ENCODE measurements at regions not wholly inside any gene's neighbourhood (a gene's known extent, or its start where the extent isn't known, plus 50 kb on each side); places are given as distances from the start of the nearest gene placed in this dataset.

DNA sequence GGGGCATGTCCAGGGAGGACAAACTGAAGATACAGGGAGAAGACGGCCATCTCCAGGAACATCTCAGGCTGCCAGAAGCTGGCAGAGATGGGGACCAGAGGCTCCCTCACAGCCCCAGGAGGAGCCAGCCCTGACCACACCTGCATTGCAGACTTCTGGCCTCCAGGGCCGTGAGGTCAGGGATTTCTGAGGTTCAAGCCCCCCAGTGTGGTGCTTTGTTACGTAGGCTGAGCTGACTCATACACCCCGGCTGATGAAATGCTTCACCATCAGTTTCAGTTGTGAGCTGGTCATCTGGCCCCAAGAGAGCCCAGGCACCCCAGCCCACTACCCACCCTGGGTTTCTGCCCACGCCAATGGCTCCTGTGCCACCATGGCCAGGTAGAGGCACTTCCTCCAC is 106.4 kb downstream of the SIK1 start:
- H3K4me1 Mint-ChIP-seq (ENCODE audit: low read depth): no peaks in the 10 kb centered on the region
- no peak overlapping the region for H3K27ac Mint-ChIP-seq
- no peaks in the 10 kb centered on the region for H3K9me3 Mint-ChIP-seq
- H3K27me3 Mint-ChIP-seq: peaks cover 2% of the 10 kb centered on the region
- H3K36me3 Mint-ChIP-seq (ENCODE audit: low read depth): no peaks in the 10 kb centered on the region
- DNase-seq: no peak
- no peak overlapping the region for H3K4me3 Mint-ChIP-seq

DNA sequence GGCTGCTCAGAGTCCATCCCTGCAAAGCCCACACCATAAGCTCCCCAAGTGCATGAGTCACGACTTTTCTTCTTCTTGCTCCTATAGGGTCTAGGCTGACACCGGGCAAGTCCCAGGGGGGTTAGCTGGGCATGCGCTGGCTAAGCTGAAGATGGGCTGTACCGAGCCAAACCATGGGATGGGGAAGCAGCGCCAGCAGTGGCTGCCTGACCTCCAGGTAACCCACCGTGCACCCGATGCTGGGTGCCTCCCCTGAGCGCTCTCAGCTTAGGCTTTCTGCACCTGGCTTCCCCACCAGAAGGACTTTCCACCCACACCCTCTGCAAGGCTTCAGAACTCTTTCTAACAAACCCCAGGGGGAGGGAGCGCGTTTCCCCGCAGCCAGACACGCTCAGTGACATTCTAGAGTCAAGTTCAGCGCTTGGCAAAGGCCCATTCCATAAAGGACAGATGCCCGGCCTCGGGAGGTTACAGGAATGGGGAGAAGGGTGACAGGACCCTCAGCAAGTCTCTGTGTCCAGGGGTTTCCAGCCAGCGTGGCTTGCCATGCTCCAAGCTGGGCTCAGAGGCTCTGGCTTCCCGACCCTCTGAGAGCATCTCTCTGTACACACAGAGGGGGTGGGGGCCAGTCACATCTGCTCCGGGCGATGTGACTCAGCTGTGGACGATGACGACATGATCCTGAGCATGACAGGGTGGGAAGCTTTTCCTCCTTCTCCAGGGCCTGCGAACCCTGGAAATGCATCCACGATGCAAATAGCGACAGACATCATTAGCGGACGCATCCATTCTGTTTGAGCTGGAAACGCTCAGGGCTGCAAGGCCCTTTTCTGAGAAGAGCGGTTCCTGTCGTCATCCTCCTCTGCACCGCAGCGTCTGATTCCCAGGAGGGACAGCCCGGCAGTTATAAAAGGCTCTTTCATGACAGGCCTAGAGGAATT is 107.8 kb downstream of the SIK1 start:
- Mint-ChIP-seq H3K36me3 (ENCODE audit: low read depth) (no peaks in the 10 kb centered on the region), H3K27me3 (peaks cover 10% of the 10 kb centered on the region), H3K4me1 (ENCODE audit: low read depth) (no peaks in the 10 kb centered on the region), H3K9me3 (no peaks in the 10 kb centered on the region), H3K4me3 (no peak overlapping the region), H3K27ac (no peak overlapping the region)
- DNase-seq: no peak

DNA sequence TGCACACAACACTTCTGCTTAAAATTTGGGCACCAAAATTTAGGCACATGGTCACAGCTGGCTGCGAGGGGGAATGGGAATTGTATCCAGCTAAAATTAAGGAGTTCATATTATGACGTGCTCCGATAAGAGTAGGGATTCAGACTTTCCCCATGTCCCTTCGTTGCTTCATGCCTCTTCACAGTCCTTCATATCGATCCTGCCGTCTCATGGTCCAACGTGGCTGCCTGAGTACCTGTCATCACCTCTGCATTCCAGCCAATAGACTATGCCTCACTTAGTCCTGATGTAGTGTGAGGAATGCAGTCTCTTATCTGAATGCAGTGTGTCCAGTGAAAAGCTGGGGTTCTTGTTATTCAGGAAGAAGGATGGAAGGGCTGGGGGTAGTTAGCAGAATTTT is 108.6 kb downstream of the SIK1 start:
- H3K4me1 Mint-ChIP-seq (ENCODE audit: low read depth): no peaks in the 10 kb centered on the region
- H3K27ac Mint-ChIP-seq: no peak overlapping the region

DNA sequence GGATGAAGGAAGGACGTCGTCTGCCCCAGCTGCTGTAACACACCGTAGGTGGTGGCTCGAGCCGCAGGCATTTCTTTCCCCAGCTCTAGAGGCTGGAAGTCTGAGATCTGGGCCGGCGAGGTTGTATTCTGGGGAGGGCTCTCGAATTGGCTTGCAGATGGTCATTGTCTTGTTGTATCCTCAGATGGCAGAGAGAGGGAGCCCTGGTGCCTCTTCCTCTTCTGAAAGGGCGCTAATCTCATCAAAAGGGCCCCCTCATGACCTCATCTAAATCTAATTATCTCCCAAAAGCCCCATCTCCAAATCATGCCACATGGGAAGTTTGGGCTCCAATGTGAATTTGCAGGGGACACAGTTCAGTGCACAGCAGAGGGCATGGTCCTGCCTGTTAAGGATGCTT is 109.0 kb downstream of the SIK1 start:
- Mint-ChIP-seq H3K36me3 (ENCODE audit: low read depth) (no peaks in the 10 kb centered on the region), H3K27ac (no peak overlapping the region), H3K4me1 (ENCODE audit: low read depth) (no peaks in the 10 kb centered on the region), H3K4me3 (no peak overlapping the region), H3K27me3 (peaks cover 10% of the 10 kb centered on the region), H3K9me3 (no peaks in the 10 kb centered on the region)
- no peak for DNase-seq

More for the DNA sequence above, 108.6 kb downstream of the SIK1 start:
- no peak for DNase-seq
- peaks cover 10% of the 10 kb centered on the region for H3K27me3 Mint-ChIP-seq
- no peaks in the 10 kb centered on the region for H3K36me3 Mint-ChIP-seq (ENCODE audit: low read depth)
- no peaks in the 10 kb centered on the region for H3K9me3 Mint-ChIP-seq
- H3K4me3 Mint-ChIP-seq: no peak overlapping the region

DNA sequence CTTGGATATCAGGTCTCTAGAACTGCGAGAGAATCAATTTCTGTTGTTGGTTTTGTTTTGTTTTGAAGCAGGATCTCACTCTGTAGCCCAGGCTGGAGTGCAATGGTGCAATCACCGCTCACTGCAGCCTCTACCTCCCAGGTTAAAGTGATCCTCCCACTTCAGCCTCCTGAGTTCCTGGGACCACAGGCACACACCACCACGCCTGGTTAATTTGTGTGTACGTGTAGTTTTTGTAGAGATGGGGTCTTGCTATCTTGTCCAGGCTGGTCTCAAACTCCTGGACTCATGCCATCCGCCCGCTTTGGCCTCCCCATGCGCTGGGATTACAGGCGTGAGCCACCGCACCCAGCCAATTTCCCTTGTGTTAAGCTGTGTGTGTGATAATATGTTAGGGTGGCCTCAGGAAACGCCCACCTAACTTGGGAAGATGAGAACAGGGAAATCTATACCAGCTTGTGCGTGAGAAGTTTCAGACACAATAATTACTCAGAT is 109.6 kb downstream of the SIK1 start:
- Mint-ChIP-seq H3K4me1 (ENCODE audit: low read depth) (no peaks in the 10 kb centered on the region), H3K27ac (no peak overlapping the region), H3K27me3 (peaks cover 10% of the 10 kb centered on the region), H3K9me3 (no peaks in the 10 kb centered on the region), H3K4me3 (no peak overlapping the region), H3K36me3 (ENCODE audit: low read depth) (no peaks in the 10 kb centered on the region)
- DNase-seq: no peak

DNA sequence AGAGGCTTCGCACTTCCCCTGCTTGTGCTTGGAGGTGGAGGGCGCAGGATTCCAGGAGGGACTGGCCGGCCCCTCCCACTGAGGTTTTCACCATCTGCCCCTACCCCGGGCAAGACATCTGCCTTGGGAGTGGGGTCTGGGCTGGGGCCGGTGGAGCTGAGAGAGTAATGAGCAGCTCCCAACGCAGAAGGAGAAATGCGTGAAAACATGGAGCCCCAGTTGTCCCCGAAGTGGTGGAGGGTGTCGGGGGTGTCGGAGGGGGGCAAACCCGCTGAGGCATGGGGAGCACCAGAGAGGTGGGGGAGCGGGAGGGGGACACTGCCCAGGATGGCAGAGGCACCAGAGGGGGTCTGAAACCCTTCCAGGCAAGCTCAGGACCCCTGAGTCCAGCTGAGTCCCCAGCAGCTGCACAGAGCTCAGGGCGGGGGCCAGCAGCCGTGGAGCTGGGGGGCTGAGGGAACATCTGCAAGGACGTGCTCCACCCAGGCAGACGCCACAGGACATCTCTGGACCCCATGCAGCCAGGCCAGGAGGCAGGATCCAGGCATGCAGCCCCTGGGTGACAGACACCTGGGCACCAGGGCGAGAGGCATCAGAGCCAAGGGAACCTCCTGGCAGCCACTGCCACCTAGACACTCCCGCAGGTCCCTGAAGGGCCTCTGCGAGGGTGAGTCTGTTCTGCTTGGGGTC is 110.6 kb downstream of the SIK1 start:
- Mint-ChIP-seq H3K9me3 (no peaks in the 10 kb centered on the region), H3K27me3 (peaks cover 10% of the 10 kb centered on the region), H3K4me3 (no peak overlapping the region)

DNA sequence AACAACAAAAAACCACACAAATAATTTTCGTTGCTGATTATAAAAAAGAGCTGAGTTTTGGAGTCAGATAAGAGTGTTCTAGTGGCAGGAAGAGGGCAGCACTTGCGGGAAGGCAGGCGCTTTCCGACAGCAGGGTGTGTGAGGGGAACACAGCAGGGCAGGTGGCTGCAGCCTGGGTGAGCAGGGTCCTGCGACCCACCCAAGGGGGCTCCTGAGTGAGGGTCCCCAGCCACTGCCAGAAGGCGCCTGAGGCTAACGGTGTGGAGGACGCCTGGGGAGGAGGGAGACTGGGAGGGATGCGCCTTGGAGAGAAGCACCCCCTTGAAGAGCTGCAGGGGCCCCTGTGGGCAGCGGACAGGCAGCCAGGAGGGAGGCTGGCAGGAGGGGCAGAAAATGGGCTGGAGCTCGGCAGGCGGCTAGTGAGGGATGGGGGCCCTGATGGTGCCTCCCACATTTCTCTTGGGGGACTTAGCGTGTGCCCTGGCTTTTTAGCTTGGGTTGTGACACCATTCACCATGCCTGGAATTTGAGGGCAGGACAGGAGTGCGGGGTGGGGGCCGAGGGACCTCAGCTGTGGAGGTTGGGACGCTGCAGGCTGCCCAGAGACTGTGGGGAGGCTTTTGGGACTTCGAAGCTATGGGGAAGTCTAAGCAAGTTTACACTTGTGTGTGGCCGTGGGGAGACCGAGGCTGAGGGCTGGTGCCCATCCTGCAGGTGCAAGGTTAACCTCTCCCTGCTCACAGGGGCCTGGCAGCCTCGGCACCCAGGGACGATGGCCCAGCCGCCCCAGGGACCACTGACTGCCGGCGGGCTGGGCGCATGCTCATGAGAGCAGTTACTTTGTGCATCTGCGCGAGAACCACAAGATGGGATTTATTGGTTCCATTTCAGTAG is 111.4 kb downstream of the SIK1 start:
- Mint-ChIP-seq H3K36me3 (ENCODE audit: low read depth) (no peaks in the 10 kb centered on the region), H3K4me1 (ENCODE audit: low read depth) (no peaks in the 10 kb centered on the region), H3K27me3 (peaks cover 10% of the 10 kb centered on the region), H3K9me3 (no peaks in the 10 kb centered on the region), H3K27ac (no peak overlapping the region), H3K4me3 (no peak overlapping the region)
- no peak for DNase-seq

More for the DNA sequence above, 110.6 kb downstream of the SIK1 start:
- DNase-seq: no peak
- Mint-ChIP-seq H3K36me3 (ENCODE audit: low read depth) (no peaks in the 10 kb centered on the region), H3K27ac (no peak overlapping the region), H3K4me1 (ENCODE audit: low read depth) (no peaks in the 10 kb centered on the region)

DNA sequence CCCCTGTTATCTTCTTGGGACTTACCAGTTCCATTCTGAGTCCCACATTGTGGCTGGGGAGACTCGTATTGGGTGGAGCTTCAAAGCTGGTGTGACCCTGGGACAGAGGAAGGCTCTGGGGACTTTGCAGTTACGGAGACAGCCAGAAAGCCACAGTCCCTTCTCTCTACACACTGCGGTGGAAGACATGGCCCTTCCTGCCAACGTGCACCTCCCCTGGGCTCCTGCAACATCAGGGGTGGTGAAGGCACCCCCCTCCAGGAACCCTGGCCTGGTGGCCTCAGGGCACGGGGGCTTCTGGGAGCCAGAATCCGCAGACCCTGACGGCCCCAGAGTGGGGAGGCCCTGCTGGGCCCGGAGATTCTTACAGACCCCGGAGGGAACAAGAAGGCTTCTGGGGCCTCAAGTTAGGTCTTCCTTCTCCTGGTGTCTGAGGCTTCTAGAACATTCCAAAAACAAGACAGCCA is 113.0 kb downstream of the SIK1 start:
- peaks cover 10% of the 10 kb centered on the region for H3K27me3 Mint-ChIP-seq
- H3K9me3 Mint-ChIP-seq: no peaks in the 10 kb centered on the region
- no peak for DNase-seq
- H3K36me3 Mint-ChIP-seq (ENCODE audit: low read depth): no peaks in the 10 kb centered on the region
- H3K4me3 Mint-ChIP-seq: no peak overlapping the region
- H3K27ac Mint-ChIP-seq: no peak overlapping the region
- no peaks in the 10 kb centered on the region for H3K4me1 Mint-ChIP-seq (ENCODE audit: low read depth)

DNA sequence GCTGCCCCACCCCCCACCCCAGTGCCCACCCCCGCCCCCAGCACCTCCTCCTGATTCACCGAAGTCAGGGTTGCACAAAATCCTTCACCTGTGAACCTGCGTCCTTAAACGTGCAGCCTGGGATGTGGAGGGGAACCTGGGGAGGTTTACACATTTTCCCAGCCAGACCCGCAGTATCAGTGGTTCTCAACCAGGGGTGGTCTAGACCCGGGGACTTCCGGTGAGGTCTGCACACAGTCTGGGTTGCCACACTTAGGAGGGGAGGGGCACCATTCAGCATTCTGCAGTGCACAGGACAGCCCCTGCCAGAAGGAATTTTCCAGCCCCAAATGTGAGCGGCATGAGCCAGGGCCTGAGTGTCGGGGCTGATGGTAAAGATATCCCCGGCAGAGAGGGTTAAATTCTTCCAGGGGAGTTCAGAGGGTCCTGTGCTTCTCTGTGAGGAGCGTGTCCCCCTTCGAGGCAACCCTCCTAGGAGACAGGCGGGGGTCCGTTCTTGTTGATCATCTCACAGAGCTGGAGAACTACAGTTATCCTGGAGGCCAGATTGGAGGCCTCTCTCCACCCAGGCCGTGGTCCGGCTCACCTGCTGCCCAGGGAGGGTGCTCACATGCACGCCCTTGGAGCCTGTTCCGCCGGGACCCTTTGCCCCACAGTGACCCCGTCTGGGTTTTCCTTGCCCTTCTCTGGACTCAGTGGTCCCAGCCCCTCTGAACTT is 113.6 kb downstream of the SIK1 start:
- H3K27me3 Mint-ChIP-seq: peaks cover 10% of the 10 kb centered on the region
- no peaks in the 10 kb centered on the region for H3K4me1 Mint-ChIP-seq (ENCODE audit: low read depth)
- H3K36me3 Mint-ChIP-seq (ENCODE audit: low read depth): no peaks in the 10 kb centered on the region
- DNase-seq: no peak
- no peak overlapping the region for H3K27ac Mint-ChIP-seq
- no peak overlapping the region for H3K4me3 Mint-ChIP-seq
- no peaks in the 10 kb centered on the region for H3K9me3 Mint-ChIP-seq

DNA sequence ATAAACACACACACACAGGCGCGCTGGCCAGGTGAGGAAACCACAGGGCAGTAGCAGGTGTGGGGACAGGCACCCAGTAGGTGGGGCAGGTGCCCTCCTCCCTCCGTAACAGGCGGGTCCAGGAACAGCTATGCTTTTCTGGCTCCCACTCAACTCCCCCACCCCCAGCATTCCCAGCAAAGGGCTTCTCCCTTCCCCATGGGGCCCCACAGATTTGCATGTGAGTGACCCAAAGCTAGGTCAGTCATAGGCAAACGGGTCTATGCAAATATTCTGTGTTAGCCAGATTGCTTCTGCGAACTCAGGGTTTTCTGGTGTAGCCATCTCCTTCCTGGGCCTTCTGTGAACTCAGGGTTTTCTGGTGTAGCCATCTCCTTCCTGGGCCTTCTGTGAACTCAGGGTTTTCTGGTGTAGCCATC is 114.2 kb downstream of the SIK1 start:
- H3K4me1 Mint-ChIP-seq (ENCODE audit: low read depth): no peaks in the 10 kb centered on the region
- no peak overlapping the region for H3K4me3 Mint-ChIP-seq
- H3K27me3 Mint-ChIP-seq: peaks cover 10% of the 10 kb centered on the region
- no peak overlapping the region for H3K27ac Mint-ChIP-seq
- no peak for DNase-seq
- no peaks in the 10 kb centered on the region for H3K9me3 Mint-ChIP-seq
- no peaks in the 10 kb centered on the region for H3K36me3 Mint-ChIP-seq (ENCODE audit: low read depth)

DNA sequence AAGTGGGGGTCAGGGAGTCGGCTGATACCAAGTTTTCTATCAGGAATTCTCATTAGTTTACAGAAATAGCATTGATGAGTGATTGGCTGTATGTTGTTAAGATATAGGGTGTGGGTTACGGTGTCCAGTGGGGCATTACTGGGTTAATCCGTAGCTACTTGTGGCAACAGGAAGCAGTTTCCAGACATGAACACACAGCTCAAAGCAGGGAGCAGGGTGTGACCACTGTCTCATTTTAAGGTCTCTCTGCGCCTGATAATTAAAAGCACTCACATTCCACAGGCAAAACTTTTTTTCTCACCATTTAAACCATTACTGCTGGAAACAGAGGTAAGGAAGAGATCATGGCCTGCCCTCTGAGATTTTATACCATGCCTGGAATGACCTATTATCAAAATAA is 114.9 kb downstream of the SIK1 start:
- DNase-seq: no peak
- Mint-ChIP-seq H3K4me3 (no peak overlapping the region), H3K9me3 (no peaks in the 10 kb centered on the region), H3K36me3 (ENCODE audit: low read depth) (no peaks in the 10 kb centered on the region), H3K4me1 (ENCODE audit: low read depth) (peaks cover 3% of the 10 kb centered on the region), H3K27me3 (peaks cover 10% of the 10 kb centered on the region), H3K27ac (no peak overlapping the region)

DNA sequence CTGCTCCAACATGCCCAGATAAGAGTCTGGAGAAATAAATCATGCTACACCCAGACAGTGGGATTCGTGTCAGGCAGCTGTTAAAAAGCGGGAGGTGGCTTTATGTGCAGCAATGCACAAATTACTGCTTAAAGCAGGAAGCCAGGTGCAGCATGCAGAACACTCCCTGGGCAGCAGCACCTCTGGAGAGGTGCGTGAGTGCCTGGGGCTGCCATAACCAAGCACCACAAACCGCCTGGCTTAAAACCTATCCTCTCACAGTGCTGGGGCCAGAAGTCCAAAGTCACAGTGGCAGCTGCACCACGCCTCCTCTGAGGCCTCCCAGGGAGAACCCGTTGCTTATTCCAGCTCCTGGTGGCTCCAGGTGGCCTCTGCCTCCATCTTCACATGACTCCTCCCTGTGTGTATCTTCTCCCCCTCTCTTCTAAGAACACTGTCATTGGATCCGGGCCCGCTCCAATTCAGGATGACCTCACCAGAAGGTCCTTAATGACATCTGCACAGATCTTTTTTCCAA is 115.6 kb downstream of the SIK1 start:
- Mint-ChIP-seq H3K36me3 (ENCODE audit: low read depth) (no peaks in the 10 kb centered on the region), H3K4me1 (ENCODE audit: low read depth) (peaks cover 3% of the 10 kb centered on the region), H3K9me3 (no peaks in the 10 kb centered on the region), H3K27me3 (peaks cover 10% of the 10 kb centered on the region), H3K27ac (no peak overlapping the region), H3K4me3 (no peak overlapping the region)
- DNase-seq: no peak

DNA sequence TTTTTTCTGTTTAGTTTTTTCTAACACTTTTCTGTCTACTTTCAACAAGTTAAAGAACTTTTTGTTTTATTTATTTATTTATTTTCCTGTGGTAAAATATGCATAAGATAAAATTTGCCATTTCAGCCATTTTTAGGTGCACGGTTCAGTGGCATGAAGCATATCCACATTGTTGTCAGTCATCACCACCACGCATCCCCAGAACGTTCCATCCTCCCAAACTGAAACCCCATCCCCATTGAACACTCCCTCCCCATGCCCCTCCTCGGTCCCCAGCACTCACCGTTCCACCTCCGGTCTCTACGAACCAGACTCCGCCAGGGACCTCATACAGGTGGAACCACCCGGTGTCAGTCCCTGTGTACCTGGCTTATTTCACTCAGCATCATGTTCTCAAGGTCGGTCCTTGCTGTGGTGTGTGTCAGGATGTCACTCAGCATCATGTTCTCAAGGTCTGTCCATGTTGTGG is 118.1 kb downstream of the SIK1 start:
- no peak for DNase-seq
- H3K27ac Mint-ChIP-seq: no peak overlapping the region
- no peaks in the 10 kb centered on the region for H3K9me3 Mint-ChIP-seq
- H3K27me3 Mint-ChIP-seq: no peaks in the 10 kb centered on the region
- H3K4me3 Mint-ChIP-seq: no peak overlapping the region
- H3K36me3 Mint-ChIP-seq (ENCODE audit: low read depth): no peaks in the 10 kb centered on the region
- H3K4me1 Mint-ChIP-seq (ENCODE audit: low read depth): peaks cover 3% of the 10 kb centered on the region

Measured in activated T-cell treated with anti-CD3 and anti-CD28 coated beads, Interleukin-2, amount 50 U/mL, for 24 hours (primary cell).